ENCODE measurements at regions not wholly inside any gene's neighbourhood (a gene's known extent, or its start where the extent isn't known, plus 50 kb on each side); places are given as distances from the start of the nearest gene placed in this dataset.

GRCh38 chr2:205915130-205915524, 170.8 kb downstream of the INO80D start:
- TF ChIP-seq, protein P1, sequence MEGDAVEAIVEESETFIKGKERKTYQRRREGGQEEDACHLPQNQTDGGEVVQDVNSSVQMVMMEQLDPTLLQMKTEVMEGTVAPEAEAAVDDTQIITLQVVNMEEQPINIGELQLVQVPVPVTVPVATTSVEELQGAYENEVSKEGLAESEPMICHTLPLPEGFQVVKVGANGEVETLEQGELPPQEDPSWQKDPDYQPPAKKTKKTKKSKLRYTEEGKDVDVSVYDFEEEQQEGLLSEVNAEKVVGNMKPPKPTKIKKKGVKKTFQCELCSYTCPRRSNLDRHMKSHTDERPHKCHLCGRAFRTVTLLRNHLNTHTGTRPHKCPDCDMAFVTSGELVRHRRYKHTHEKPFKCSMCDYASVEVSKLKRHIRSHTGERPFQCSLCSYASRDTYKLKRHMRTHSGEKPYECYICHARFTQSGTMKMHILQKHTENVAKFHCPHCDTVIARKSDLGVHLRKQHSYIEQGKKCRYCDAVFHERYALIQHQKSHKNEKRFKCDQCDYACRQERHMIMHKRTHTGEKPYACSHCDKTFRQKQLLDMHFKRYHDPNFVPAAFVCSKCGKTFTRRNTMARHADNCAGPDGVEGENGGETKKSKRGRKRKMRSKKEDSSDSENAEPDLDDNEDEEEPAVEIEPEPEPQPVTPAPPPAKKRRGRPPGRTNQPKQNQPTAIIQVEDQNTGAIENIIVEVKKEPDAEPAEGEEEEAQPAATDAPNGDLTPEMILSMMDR (IDR thresholded peaks at IDR 0.05): no peak
- TF ChIP-seq ZFX (IDR thresholded peaks at IDR 0.05; ENCODE audit: borderline replicate concordance): no peak

All from 22Rv1 (cell line).